NCI-H2081 (cell line): ENCODE measurements at regions not wholly inside any gene's neighbourhood (a gene's known extent, or its start where the extent isn't known, plus 50 kb on each side); places are given as distances from the start of the nearest gene placed in this dataset.
A peak's percentile ranks its signal among the peaks of the same experiment; 100 is the strongest.
"Not testable (repeated sequence)": the region's sequence is repeated elsewhere in the genome, so short reads cannot be mapped to it uniquely, and the experiment has no call there.

Experiments
- DNase-seq, 2 experiments: peaks; one replicate each; lab custom pipeline; 2025; lab: John Stamatoyannopoulos, UW

- not testable (repeated sequence) for DNase-seq
Observed at GRCh38 chr11:38894201-38894600, 2296.2 kb upstream of the RAG2 start.

GRCh38 chr11:38884145-38884865 lies 2286.3 kb upstream of the RAG2 start:
- no peak for DNase-seq

- DNase-seq: no peak
Observed at GRCh38 chr11:38867338-38867737, 2269.3 kb upstream of the RAG2 start.

GRCh38 chr11:38865922-38866321 lies 2267.9 kb upstream of the RAG2 start:
- DNase-seq: no peak

- no peak for DNase-seq
Observed at GRCh38 chr11:38842991-38843390, 2245.0 kb upstream of the RAG2 start.

- DNase-seq: no peak
Observed at GRCh38 chr11:38839071-38839470, 2241.0 kb upstream of the RAG2 start.

GRCh38 chr11:38835966-38836365 lies 2237.9 kb upstream of the RAG2 start:
- DNase-seq: peak; percentile 61 to 87

GRCh38 chr11:38824573-38824972 lies 2226.5 kb upstream of the RAG2 start:
- DNase-seq: no peak

GRCh38 chr11:38821786-38822185 lies 2223.8 kb upstream of the RAG2 start:
- not testable (repeated sequence) for DNase-seq

GRCh38 chr11:38819981-38820380 lies 2221.9 kb upstream of the RAG2 start:
- no peak for DNase-seq

GRCh38 chr11:38818720-38819119 lies 2220.7 kb upstream of the RAG2 start:
- no peak for DNase-seq

- no peak for DNase-seq
Observed at GRCh38 chr11:38814670-38815069, 2216.6 kb upstream of the RAG2 start.

- no peak for DNase-seq
Observed at GRCh38 chr11:38809521-38809920, 2211.5 kb upstream of the RAG2 start.

GRCh38 chr11:38796281-38796680 lies 2198.2 kb upstream of the RAG2 start:
- no peak for DNase-seq

- DNase-seq: no peak
Observed at GRCh38 chr11:38795027-38795426, 2197.0 kb upstream of the RAG2 start.

- DNase-seq: peak; percentile 67 to 80
Observed at GRCh38 chr11:38791346-38791961, 2193.4 kb upstream of the RAG2 start.

- DNase-seq: no peak
Observed at GRCh38 chr11:38788561-38788960, 2190.5 kb upstream of the RAG2 start.

- DNase-seq: no peak
Observed at GRCh38 chr11:38784164-38784563, 2186.1 kb upstream of the RAG2 start.

- DNase-seq: no peak
Observed at GRCh38 chr11:38766796-38767195, 2168.8 kb upstream of the RAG2 start.

GRCh38 chr11:38759394-38759793 lies 2161.4 kb upstream of the RAG2 start:
- DNase-seq: no peak

- DNase-seq: no peak
Observed at GRCh38 chr11:38756537-38756936, 2158.5 kb upstream of the RAG2 start.

- no peak for DNase-seq
Observed at GRCh38 chr11:38751421-38751820, 2153.4 kb upstream of the RAG2 start.

GRCh38 chr11:38746516-38746915 lies 2148.5 kb upstream of the RAG2 start:
- not testable (repeated sequence) for DNase-seq

- DNase-seq: no peak
Observed at GRCh38 chr11:38723361-38723760, 2125.3 kb upstream of the RAG2 start.
